H9 (cell line): ENCODE measurements at regions not wholly inside any gene's neighbourhood (a gene's known extent, or its start where the extent isn't known, plus 50 kb on each side); places are given as distances from the start of the nearest gene placed in this dataset.

Source experiments
- DNase-seq: peaks from one replicate; pipeline ENCODE4 v3.0.0-alpha.2; 2017
- H2AFZ ChIP-seq: one replicate; pipeline ENCODE4 v1.6.1; 2013; ENCODE audit warnings: mild to moderate bottlenecking, low read length, control low read depth, moderate library complexity
- H2AK5ac ChIP-seq: 2 replicates; pipeline ENCODE4 v1.6.1; 2013; ENCODE audit warnings: low read length, control low read depth, mixed read lengths; ENCODE audit not compliant: insufficient read length
- H2BK120ac ChIP-seq: one replicate; pipeline ENCODE4 v1.6.1; 2013; ENCODE audit warnings: low read depth, mild to moderate bottlenecking, low read length, control low read depth, inconsistent platforms; ENCODE audit not compliant: poor library complexity, severe bottlenecking
- H2BK12ac ChIP-seq: 2 replicates; pipeline ENCODE4 v1.6.1; 2013; ENCODE audit warnings: low read length, control low read depth, mixed read lengths, low read depth; ENCODE audit not compliant: insufficient read length
- H2BK15ac ChIP-seq: 2 replicates; pipeline ENCODE4 v1.6.1; 2013; ENCODE audit warnings: low read depth, low read length, control low read depth
- H2BK20ac ChIP-seq: one replicate; pipeline ENCODE4 v1.6.1; 2013; ENCODE audit warnings: low read depth, mild to moderate bottlenecking, low read length, control low read depth, inconsistent platforms; ENCODE audit not compliant: poor library complexity, severe bottlenecking
- H2BK5ac ChIP-seq: 2 replicates; pipeline ENCODE4 v1.6.1; 2013; ENCODE audit warnings: low read length, control low read depth, mixed read lengths; ENCODE audit not compliant: insufficient read length
- H3K14ac ChIP-seq: 2 replicates; pipeline ENCODE4 v1.6.1; 2013; ENCODE audit warnings: low read length, control low read depth; ENCODE audit not compliant: insufficient read depth
- H3K18ac ChIP-seq: 2 replicates; pipeline ENCODE4 v1.6.1; 2013; ENCODE audit warnings: low read depth, mild to moderate bottlenecking, mixed read lengths, low read length, control low read depth; ENCODE audit not compliant: insufficient read length
- H3K23ac ChIP-seq: 2 replicates; pipeline ENCODE4 v1.6.1; 2013; ENCODE audit warnings: low read length, control low read depth, mixed read lengths, low read depth; ENCODE audit not compliant: insufficient read length
- H3K23me2 ChIP-seq: 2 replicates; pipeline ENCODE4 v1.6.1; 2013; ENCODE audit warnings: low read depth, mild to moderate bottlenecking, mixed read lengths, low read length, control low read depth; ENCODE audit not compliant: insufficient read length, poor library complexity, severe bottlenecking
- H3K27ac ChIP-seq: 2 replicates; pipeline ENCODE4 v1.5.1; 2013; ENCODE audit warnings: low read length, control low read depth, mixed read lengths, low read depth; ENCODE audit not compliant: insufficient read length
- H3K27me3 ChIP-seq: 2 replicates; pipeline ENCODE4 v1.6.1; 2013; ENCODE audit warnings: low read length, control low read depth, inconsistent platforms; ENCODE audit not compliant: insufficient read depth
- H3K4ac ChIP-seq: 2 replicates; pipeline ENCODE4 v1.6.1; 2013; ENCODE audit warnings: low read depth, mild to moderate bottlenecking, control low read depth, inconsistent platforms, low read length, moderate library complexity
- H3K4me1 ChIP-seq: 2 replicates; pipeline ENCODE4 v1.6.1; 2013; ENCODE audit warnings: low read length, control low read depth, inconsistent platforms; ENCODE audit not compliant: insufficient read depth
- H3K4me2 ChIP-seq: 2 replicates; pipeline ENCODE4 v1.6.1; 2013; ENCODE audit warnings: low read length, control low read depth, mixed read lengths; ENCODE audit not compliant: insufficient read length, insufficient read depth
- H3K56ac ChIP-seq: 2 replicates; pipeline ENCODE4 v1.6.1; 2013; ENCODE audit warnings: low read depth, mild to moderate bottlenecking, mixed read lengths, low read length, control low read depth; ENCODE audit not compliant: insufficient read length
- H3K79me1 ChIP-seq: 2 replicates; pipeline ENCODE4 v1.6.1; 2013; ENCODE audit warnings: low read depth, mild to moderate bottlenecking, moderate library complexity, low read length, control low read depth, inconsistent platforms; ENCODE audit not compliant: insufficient read depth, poor library complexity, severe bottlenecking
- H3K79me2 ChIP-seq: 2 replicates; pipeline ENCODE4 v1.6.1; 2013; ENCODE audit warnings: low read length, control low read depth, inconsistent platforms; ENCODE audit not compliant: insufficient read depth
- H3K9ac ChIP-seq: 2 replicates; pipeline ENCODE4 v1.6.1; 2013; ENCODE audit warnings: low read length, control low read depth, mixed read lengths; ENCODE audit not compliant: insufficient read length; ENCODE audit errors: extremely low read depth
- H3K9me3 ChIP-seq: one replicate; pipeline ENCODE4 v1.6.1; 2013; ENCODE audit warnings: low read depth, low read length, inconsistent platforms; ENCODE audit not compliant: control insufficient read depth
- H3T11ph ChIP-seq: one replicate; pipeline ENCODE4 v1.6.1; 2013; ENCODE audit warnings: mild to moderate bottlenecking, low read length, control low read depth, inconsistent platforms
- H4K20me1 ChIP-seq: one replicate; pipeline ENCODE4 v1.6.1; 2013; ENCODE audit not compliant: control insufficient read depth, insufficient read length, insufficient read depth
- H4K5ac ChIP-seq: 2 replicates; pipeline ENCODE4 v1.6.1; 2013; ENCODE audit warnings: low read depth, mild to moderate bottlenecking, mixed read lengths, low read length, control low read depth; ENCODE audit not compliant: insufficient read length
- H4K8ac ChIP-seq: replicated peaks from 2 replicates; pipeline ENCODE4 v1.6.1; 2013; ENCODE audit warnings: low read length, control low read depth, mixed read lengths, low read depth; ENCODE audit not compliant: insufficient read length
- H4K91ac ChIP-seq: 2 replicates; pipeline ENCODE4 v1.6.1; 2013; ENCODE audit warnings: low read depth, mild to moderate bottlenecking, moderate library complexity, mixed read lengths, low read length, control low read depth; ENCODE audit not compliant: insufficient read length
- H3K27ac Mint-ChIP-seq, 3 experiments: 2 replicates in 2 of 3; 3 replicates in 1 of 3; pipeline ENCODE4 v1.8.0; 2020 to 2021; ENCODE audit warnings: mixed read lengths in 3 of 3, mild to moderate bottlenecking in 1 of 3, moderate library complexity in 1 of 3
- H3K27me3 Mint-ChIP-seq: 2 replicates; pipeline ENCODE4 v1.8.0; 2021; ENCODE audit warnings: low read depth, mild to moderate bottlenecking, moderate library complexity, mixed read lengths
- H3K36me3 Mint-ChIP-seq, 3 experiments: 2 replicates in 2 of 3; 3 replicates in 1 of 3; pipeline ENCODE4 v1.8.0; 2020 to 2021; ENCODE audit warnings: low read depth in 3 of 3, mixed read lengths in 3 of 3; ENCODE audit not compliant: insufficient read depth in 1 of 3
- H3K4me1 Mint-ChIP-seq, 2 experiments: 2 replicates each; pipeline ENCODE4 v1.8.0; 2020; ENCODE audit warnings: mixed read lengths in 2 of 2
- H3K4me3 Mint-ChIP-seq, 2 experiments: 2 replicates in 1 of 2; 3 replicates in 1 of 2; pipeline ENCODE4 v1.8.0; 2020 to 2021; ENCODE audit warnings: mild to moderate bottlenecking in 2 of 2, mixed read lengths in 2 of 2, moderate library complexity in 1 of 2
- H3K9me3 Mint-ChIP-seq, 2 experiments: 2 replicates in 1 of 2; 3 replicates in 1 of 2; pipeline ENCODE4 v1.8.0; 2020; ENCODE audit warnings: mild to moderate bottlenecking in 2 of 2, mixed read lengths in 2 of 2, moderate library complexity in 1 of 2
- TF ChIP-seq, protein P1 (sequence below): fragments of 200-600 bp; sonication (generic); conservative IDR thresholded peaks from 3 replicates; pipeline ENCODE4 v1.8.0; 2021; ENCODE audit warnings: antibody characterized with exemption, mild to moderate bottlenecking

DNA sequence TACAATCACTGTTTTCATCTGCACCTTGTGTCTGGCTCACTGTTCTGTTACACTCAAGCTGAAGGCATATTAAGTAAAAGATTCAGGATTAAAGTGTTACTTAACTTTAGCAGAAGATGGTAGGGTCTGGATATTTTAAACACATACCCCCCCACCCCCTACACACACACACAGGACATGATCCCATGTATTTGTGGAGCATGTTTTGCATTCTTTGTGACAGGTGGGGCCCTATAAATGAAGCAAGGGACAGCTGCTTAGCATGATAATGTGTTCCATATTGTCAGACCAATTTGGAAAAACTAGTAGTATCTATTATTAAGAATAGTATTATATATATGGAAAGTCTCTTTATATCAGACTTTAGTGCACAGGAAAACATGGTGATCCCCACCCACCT lies 335.2 kb upstream of the TNP1 start:
- H4K5ac ChIP-seq = no peak overlapping the region
- no peak overlapping the region for H4K8ac ChIP-seq
- DNase-seq = no peak
- H3K23ac ChIP-seq = no peak overlapping the region
- TF ChIP-seq, protein P1, sequence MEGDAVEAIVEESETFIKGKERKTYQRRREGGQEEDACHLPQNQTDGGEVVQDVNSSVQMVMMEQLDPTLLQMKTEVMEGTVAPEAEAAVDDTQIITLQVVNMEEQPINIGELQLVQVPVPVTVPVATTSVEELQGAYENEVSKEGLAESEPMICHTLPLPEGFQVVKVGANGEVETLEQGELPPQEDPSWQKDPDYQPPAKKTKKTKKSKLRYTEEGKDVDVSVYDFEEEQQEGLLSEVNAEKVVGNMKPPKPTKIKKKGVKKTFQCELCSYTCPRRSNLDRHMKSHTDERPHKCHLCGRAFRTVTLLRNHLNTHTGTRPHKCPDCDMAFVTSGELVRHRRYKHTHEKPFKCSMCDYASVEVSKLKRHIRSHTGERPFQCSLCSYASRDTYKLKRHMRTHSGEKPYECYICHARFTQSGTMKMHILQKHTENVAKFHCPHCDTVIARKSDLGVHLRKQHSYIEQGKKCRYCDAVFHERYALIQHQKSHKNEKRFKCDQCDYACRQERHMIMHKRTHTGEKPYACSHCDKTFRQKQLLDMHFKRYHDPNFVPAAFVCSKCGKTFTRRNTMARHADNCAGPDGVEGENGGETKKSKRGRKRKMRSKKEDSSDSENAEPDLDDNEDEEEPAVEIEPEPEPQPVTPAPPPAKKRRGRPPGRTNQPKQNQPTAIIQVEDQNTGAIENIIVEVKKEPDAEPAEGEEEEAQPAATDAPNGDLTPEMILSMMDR = no peak
- no peaks in the 10 kb centered on the region for H3K9me3 ChIP-seq
- H3K4ac ChIP-seq = no peak overlapping the region
- H2BK120ac ChIP-seq = no peak overlapping the region
- no peaks in the 10 kb centered on the region for H3K79me2 ChIP-seq
- no peak overlapping the region for H3K9ac ChIP-seq
- Mint-ChIP-seq H3K4me3 (no peak overlapping the region), H3K4me1 (peaks cover 8 to 13% of the 10 kb centered on the region in 2 experiments), H3K27me3 (peaks cover 12% of the 10 kb centered on the region), H3K27ac (no peak overlapping the region), H3K9me3 (peaks cover 3 to 6% of the 10 kb centered on the region in 2 experiments; a peak in 4 of 5 replicates), H3K36me3 (peaks cover 0 to 8% (median 0%) of the 10 kb centered on the region in 3 experiments; a peak in 2 of 7 replicates)
- no peak overlapping the region for H3T11ph ChIP-seq
- no peak overlapping the region for H3K27ac ChIP-seq
- no peak overlapping the region for H2BK5ac ChIP-seq
- no peak overlapping the region for H4K91ac ChIP-seq
- H3K27me3 ChIP-seq = peaks cover 2% of the 10 kb centered on the region; the same call in 1 of the 2 replicates
- no peak overlapping the region for H3K4me2 ChIP-seq
- no peak overlapping the region for H3K14ac ChIP-seq
- no peaks in the 10 kb centered on the region for H3K79me1 ChIP-seq
- no peaks in the 10 kb centered on the region for H4K20me1 ChIP-seq
- no peak overlapping the region for H2AFZ ChIP-seq
- H2AK5ac ChIP-seq = no peak overlapping the region
- no peaks in the 10 kb centered on the region for H3K23me2 ChIP-seq
- H3K4me1 ChIP-seq = no peaks in the 10 kb centered on the region
- H2BK20ac ChIP-seq = no peak overlapping the region
- H3K18ac ChIP-seq = no peak overlapping the region
- H3K56ac ChIP-seq = no peak overlapping the region
- H2BK15ac ChIP-seq = no peak overlapping the region
- H2BK12ac ChIP-seq = no peak overlapping the region
